GM21526 (cell line): ENCODE measurements at regions not wholly inside any gene's neighbourhood (a gene's known extent, or its start where the extent isn't known, plus 50 kb on each side); places are given as distances from the start of the nearest gene placed in this dataset.

Source experiments
- ATAC-seq: cut with Tn5 transposase; IDR thresholded peaks from one replicate; pipeline ENCODE4 v1.9.1; 2021; ENCODE audit warnings: moderate library complexity; ENCODE audit not compliant: unreplicated experiment, low FRiP score

DNA sequence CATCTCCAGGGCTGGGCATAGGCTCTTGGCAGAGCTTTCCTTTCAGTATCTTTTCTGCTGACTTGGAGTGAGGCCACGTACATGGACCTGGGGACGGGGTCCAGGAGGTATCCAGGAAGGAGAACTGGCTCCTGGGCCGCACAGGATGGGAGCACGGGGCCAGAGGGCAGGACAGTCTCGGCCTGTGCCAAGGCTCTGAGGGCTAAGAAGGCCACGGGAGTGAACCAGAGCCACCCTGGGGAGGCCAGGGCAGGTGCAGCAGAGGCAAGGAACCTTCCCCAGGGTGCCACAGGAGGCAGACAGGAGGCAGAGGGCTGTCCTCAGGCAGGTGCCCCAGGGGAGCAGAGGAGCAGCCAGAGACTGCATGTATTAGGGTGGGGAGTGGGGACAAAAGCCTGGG is 50.3 kb downstream of the PLXNA1 start:
- ATAC-seq: no peak

DNA sequence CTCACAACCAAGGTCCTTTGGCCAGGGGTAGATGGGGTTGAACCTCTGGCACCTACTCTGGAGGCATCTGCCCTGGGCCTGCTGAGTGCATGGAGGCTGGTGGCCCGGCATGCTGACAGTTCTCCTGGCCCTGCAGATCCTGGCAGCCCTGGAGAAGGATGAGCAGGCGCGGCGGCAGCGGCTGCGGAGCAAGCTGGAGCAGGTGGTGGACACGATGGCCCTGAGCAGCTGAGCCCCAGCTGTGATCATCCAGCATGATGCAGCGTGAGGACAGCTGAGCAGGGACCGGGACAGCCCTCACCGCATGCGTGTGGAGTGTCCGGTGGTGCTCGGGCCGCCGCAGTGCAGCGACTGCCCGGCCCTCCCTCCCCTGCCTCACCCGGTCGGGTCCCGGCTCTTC is 50.9 kb downstream of the PLXNA1 start:
- no peak for ATAC-seq

DNA sequence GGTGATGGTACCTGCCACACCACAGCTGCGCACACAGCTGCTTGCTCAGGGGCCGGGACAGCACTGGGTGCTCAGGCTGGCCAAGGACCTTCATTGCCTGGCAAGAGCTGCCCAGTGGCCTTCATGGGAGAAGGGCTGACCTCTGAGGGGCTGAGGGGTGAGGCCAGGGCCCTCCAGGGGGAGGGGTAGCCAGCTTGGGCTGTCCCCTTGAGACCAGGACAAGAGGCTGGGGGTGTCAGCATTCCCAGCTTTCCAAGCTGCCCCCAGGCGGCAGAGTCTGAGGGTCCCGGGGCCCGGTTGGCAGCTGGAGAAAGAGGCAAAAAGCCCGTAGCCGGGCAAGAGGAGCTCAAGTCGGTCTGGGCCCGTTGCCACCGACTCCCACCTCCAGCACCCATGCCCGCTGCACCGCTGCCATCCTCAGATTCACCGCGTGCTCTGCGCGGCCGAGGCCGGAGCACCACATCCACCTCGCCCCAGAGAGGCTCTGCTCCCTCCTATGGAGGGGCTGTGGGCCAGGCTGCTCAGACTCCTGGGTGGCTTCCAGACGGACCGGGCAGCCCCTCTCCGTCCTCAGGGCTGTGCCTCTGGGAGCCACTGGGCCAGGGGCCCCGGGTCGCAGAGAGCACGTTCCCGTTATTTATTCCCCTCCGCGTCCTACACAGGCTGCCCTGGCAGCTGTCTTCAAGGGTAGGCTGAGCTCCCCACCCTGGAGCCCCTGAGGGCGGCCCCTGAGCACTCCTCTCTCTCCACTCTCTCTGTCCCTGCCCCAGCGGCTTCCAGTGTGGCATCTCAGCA is 51.5 kb downstream of the PLXNA1 start:
- no peak for ATAC-seq

DNA sequence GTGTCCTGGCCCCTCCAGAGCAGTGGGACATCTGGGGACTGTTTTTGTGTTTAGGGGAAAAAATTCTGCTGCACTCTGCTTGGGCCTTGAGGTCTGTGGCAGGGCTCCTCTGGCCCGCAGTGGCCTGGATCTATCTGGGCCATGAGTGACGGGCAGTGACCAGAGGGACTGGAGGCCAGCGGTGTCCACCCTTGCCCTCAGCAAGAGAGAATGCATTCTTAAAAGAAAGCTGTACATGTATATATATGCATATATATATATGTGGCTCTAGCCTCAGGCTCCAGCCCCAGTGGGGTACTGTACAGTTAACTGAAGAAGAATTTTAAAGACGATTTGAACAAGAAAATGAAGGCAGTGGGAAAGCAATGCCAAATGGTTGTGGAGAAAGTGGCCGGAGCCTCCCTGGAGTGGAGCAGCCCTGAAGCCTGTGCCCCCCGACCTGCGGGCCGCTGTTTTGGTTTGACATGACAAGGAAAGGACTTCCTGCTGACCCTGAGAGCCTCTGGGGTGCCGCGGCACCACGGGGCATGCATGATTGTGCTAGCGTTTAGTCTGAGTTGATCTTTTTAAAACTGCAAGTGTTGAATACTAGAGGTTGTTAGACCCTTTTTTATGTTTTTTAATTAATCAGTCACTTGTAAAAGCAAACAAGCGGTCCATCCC is 52.2 kb downstream of the PLXNA1 start:
- no peak for ATAC-seq

DNA sequence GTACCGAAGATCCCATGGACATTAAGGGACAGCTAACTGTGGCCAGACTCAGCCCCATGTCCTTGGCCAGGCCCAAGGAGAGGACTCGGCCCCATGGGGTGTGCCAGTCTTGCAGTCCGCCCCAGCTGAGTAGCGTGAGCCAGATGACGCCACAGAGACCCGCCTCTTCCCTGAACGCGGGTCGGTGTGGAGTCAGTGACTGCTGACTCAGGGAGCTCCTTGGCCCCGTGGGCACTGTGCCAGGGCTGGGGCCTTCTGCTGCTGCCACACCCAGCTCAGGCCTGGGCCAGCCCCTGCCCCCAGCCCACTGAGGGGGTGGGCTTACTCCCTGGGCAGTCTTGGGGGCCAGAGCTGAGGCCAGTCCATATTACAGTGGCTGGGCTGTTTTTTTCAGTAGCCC is 52.8 kb downstream of the PLXNA1 start:
- no peak for ATAC-seq

DNA sequence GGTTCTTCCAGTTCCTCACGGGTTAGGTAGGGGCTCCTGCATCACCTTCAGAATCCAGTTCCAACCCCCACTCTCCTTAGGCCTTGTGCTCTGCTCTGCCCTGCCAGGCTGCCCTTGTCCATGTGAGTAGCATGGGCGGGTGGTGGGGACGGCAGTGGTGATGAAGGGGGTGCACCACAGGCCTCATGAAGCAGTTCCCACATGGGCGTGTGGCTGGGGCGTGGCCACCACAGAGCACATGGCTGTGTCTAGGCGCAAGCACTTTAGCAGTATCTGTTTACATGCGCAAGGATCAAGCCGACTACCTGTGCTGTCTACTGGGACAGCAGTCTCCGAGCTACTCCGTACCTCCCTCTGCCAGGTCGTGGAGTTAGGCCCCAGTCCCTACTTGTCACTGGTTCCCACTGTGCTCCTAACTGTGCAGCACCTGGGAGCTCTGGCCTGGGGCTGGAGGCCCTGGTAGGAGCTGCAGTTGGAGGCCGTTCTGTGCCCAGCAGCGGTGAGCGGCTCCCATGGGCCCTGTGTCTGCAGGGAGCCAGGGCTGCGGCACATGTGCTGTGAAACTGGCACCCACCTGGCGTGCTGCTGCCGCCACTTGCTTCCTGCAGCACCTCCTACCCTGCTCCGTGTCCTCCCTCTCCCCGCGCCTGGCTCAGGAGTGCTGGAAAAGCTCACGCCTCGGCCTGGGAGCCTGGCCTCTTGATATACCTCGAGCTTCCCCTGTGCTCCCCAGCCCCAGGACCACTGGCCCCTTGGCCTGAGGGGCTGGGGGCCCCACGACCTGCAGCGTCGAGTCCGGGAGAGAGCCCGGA is 53.5 kb downstream of the PLXNA1 start:
- no peak for ATAC-seq

DNA sequence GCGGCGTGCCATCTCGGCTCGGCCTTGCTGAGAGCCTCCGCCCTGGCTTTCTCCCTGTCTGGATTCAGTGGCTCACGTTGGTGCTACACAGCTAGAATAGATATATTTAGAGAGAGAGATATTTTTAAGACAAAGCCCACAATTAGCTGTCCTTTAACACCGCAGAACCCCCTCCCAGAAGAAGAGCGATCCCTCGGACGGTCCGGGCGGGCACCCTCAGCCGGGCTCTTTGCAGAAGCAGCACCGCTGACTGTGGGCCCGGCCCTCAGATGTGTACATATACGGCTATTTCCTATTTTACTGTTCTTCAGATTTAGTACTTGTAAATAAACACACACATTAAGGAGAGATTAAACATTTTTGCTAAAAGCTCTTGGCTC is 54.1 kb downstream of the PLXNA1 start:
- ATAC-seq: no peak

DNA sequence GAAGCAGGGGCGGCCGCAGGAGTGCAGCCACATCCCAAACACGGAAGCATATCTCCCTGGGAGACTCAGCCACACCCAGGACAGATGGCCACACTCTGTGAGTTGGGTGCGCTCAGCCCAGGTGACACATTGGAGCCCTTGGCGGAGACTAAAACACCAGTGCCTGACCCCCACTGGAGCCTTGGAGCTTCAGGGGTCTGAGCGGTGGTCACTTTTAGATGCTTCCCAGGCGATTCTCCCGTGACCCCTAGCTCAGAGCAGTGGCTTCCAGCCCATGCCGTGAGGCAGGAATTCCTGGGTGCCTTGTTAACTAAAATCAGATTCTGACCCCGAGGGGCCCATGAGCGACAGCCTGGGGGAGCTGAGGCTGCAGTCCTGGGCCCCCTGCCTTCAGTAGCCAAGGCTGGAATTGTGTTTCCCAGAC is 54.5 kb downstream of the PLXNA1 start:
- ATAC-seq: no peak

DNA sequence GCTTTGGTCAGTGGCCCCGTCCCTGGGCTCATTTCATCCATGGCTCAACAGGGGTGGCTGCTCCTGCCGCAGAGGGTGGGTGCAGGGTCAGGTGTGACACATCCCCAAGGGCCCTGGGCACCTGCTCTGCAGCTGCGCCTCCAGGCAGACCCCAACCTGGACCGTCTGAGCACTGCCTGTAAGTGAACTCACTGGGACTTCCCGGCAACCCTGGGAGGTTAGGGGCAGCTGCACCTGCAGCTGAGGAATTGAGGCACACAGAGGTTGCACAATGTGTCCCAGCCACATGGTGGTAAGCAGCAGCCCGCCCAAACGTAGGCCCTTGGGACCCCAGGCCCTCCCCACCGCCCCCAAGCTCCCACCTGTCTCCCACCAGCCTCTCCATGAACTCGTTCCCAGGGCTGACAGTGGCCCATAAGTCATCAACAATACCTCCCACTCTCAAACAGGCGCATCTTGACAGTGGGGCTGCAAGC is 55.1 kb downstream of the PLXNA1 start:
- no peak for ATAC-seq

DNA sequence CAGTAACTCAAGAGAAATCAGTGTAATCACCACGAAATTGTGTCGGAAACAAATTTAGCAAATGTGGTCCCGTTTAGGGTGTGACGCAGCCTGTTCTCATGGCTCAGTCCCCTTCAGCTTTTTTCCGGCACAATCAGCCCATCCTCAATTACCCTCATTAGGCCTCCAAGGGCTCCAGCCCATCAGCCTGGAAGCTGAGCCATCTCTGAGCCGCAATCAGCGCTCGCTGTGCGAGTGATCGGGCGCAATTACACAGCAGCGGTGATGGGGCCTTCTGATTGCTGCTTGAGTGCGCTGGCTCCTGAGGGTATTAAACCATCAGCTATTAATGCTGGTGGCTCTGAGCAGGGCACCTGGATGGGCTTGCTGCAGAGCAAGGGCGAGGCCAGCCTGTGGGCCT is 55.6 kb downstream of the PLXNA1 start:
- ATAC-seq: no peak

DNA sequence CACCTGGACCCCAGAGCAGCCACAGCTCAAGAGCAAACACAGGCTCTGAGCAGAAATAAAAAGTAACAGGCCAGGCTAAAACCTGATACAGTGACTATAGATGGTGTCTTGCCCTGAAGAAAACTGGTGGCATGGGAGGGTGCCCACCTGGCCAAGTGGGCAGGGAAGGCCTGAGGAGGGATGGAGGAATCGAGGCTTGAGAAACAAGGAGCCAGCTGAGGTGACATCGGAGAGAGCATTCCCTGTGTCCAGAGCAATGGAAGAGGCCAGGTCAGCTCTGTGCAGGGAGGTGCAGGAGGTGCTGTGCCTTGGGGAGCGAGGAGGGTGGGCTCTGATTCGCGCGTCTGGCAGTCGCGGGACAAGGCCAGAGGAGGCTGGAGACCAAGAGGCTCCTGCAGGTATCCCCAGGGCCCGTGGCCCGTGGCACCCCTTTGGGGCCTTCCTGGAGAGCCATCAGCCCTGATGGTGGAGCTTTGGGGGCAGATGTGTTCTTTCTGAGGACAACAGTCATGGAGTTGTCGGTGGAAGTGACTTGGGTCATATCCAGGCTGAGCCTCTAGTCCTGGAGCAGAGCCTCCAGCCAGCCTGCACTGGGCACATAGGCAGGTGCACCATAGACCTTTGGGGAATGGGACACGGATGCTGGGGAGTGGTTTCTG is 56.1 kb downstream of the PLXNA1 start:
- ATAC-seq: no peak

DNA sequence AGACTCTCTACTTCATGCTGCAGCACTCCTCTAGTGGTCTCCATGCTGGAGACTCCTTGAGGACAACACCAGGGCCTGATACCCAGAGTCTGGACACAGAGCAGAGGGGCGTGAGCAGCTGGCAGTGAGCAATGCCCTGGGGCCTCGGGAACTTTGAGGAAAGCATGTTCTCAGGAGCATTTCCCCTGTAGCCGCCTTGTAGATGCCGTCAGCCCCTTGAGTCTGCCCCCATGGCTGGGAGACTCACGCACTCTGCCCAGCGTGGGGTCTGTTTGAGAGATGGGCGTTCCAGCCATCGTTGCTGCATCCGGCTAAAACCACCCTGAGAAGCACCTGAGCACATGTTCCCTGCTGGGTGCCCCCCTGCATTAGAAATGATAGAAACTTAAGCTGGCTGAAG is 56.8 kb downstream of the PLXNA1 start:
- no peak for ATAC-seq

DNA sequence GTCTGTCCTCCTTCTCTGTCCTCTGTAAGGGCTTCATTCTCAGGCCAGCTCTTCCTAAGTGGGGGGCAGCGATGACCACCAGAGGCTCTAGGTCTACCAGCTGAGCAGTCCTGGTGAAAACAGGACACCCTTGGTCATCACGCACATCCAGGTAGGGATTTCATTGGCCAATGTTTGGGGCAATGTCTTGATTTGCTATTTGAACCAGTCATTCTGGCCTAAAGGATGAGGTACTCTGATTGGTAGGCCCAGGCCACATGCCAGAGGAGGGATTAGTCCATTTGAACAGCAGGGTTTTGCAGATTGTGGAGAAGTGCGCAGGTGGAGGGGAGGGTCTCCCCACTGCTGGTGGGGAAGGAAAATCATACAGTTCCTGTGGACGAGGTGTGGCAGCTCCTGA is 57.3 kb downstream of the PLXNA1 start:
- ATAC-seq: no peak

DNA sequence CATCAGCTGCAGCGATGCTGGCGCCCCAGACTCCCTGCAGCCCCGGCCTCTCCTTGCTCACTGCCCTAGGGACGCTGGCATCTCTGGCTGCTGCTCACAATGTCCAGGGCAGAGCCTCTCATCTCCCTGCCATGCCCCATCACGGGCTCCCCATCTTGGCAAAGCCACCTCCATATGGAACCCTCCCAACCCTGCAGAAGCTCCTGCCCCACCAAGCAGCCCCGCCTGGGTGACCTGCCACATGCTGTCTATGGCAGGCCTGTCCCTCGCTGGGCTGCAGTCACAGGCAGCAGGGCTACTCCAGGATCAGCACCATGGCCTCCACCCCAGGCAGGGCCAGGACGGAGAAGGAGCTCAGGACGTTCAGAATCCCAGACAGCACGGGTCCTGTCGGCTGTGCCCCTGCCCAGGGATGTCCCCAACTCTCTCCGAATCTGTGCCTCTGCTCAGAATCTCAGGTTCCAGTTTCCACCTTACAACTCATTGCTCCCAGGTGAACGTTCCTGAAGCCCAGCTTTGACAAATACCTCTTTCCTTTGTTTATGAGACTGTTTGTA is 58.4 kb downstream of the PLXNA1 start:
- no peak for ATAC-seq

DNA sequence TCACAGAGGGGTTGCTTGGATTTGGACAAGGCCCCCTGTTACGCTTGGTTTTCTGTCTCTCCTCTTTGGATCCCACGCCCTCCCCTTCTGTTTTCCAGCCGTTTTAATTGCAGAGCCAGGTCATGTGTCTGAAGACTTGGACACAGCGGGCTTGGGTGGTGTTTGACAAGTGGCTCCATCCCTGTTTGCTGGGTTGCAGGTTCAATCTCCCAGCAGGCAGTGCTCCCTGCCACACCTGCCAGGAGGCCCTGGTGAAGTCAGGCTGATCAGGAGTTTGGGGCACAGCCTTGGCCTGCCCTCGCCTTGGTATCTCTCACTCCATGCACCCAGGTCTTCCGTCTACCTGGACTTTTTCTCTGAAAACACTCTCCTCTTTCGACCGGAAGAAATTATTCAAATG is 59.0 kb downstream of the PLXNA1 start:
- ATAC-seq: no peak

DNA sequence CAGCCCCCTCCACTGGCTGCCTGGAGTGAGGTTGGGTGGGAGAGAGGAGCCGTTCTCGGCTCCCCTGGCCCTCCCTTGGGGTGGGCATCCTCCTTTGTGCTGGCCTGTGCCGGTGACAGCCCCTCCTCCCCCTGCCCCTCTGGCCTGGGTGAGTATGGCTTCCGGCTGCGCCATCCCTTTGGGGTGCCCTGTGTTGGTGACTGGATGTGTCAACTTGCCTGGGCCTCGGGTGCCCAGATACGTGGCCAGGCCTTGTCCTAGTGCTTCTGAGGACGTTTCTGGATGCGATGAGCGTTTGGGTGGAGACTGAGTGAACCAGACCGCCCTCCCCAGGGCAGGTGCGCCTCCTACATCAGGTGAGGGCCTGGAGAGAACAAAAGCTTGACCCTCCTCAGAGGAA is 59.7 kb downstream of the PLXNA1 start:
- ATAC-seq: no peak

DNA sequence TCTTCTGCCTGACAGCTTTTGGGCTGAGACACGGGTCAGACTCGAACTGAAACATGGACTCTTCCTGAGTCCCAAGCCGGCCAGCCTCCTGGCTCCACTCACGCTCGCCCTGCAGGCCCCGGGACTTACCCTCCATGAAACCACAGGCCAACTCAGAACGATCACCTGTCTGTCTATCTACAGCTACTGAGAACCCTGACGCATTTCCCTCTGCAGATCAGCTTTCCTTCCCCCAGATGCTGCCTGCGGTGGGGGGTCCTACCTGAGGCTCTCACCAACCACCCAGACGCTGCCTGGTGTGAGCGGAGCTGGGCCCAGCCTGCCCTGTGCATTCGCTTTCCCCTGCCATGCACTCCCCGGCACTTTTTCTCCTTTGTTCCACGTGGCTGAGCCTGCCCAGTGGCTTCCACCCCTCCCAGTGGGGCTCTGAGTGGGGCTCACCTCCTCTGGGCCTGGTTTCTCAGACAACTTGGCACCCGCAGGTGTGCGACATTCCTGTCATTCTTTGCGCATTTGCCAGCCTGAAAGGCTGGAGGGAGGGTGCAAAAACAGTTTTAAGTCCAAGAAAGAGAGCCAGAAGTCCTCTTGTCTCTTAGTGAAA is 60.2 kb downstream of the PLXNA1 start:
- ATAC-seq: no peak

DNA sequence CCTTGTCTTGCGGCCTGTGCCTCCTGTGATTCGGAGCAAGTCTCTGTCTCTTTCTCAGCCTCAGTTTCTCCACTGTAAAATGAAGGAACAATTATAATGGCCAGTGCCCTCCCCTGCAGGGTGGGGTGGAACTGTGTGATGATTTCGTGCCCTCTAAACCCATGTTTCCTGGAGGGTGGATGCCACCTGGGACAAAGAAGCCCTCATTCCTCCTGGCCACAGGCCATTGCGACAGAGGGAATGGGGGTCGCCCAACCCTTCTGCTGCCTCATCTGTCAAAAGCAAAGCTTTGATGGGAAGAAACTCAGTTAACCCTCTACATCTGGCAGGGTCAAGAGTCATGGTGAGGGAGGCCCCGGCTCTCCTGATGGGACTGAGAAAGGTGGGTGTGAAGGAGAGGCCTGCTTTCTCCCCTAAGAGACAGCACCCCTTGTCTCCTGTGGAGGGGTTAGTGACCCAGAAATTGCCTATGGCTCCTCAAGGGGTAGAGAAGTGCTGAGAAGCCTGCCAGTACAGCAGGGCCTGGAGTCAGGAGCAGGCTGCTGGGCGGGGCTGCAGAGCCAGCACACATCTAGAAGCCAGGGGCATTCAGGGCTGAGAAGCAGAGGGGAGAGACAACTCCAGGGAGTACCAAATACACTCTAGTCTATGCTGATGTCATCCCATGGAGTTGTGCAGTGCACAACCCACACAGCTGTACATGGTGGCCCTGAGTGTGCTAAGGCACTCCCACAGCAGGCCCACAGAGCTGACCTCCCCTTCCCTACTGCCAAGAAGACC is 61.0 kb downstream of the PLXNA1 start:
- no peak for ATAC-seq

DNA sequence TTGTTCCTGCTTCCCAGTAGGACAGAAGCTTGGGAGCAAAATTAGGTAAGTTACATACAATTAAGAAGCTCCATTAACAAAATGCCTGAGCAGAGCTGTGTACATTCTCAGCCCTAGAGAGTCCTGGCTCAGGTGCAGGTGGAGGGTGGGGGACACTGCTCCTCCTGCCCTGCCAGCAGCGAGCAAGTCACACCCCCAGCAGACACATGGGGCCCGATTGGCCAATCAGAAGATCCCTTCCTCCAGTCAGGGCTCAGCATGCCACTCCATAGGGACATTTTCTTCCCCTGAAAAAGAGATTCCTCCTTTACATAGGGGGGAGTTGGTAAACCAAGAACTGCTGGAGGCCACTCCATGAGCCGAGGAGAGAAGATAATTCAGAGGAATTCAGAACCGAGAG is 62.1 kb downstream of the PLXNA1 start:
- ATAC-seq: no peak
